Neural progenitor cell (in vitro differentiated cells): ENCODE measurements at regions not wholly inside any gene's neighbourhood (a gene's known extent, or its start where the extent isn't known, plus 50 kb on each side); places are given as distances from the start of the nearest gene placed in this dataset.
A peak's percentile ranks its signal among the peaks of the same experiment; 100 is the strongest.

Experiments
- DNase-seq: peaks from one replicate; pipeline ENCODE4 v3.0.0-alpha.2; 2016; ENCODE audit warnings: low spot score
- H2AFZ ChIP-seq: fragments of 200-600 bp; sonication (generic); replicated peaks from 2 replicates; pipeline ENCODE4 v1.6.1; 2016; ENCODE audit warnings: antibody characterized with exemption
- H3F3A ChIP-seq: fragments of 200-600 bp; sonication (generic); 2 replicates; pipeline ENCODE4 v1.6.1; 2016; ENCODE audit warnings: antibody characterized with exemption, low read depth
- H3K27ac ChIP-seq: fragments of 200-600 bp; sonication (generic); 2 replicates; pipeline ENCODE4 v1.5.1; 2016; ENCODE audit warnings: mild to moderate bottlenecking
- H3K27me3 ChIP-seq: fragments of 200-600 bp; sonication (generic); 2 replicates; pipeline ENCODE4 v1.6.1; 2016; ENCODE audit warnings: mild to moderate bottlenecking, moderate library complexity
- H3K36me3 ChIP-seq: fragments of 200-600 bp; sonication (generic); 2 replicates; pipeline ENCODE4 v1.5.1; 2016
- H3K4me1 ChIP-seq: fragments of 200-600 bp; sonication (generic); 2 replicates; pipeline ENCODE4 v1.6.1; 2016; ENCODE audit warnings: mixed run types
- H3K4me2 ChIP-seq: fragments of 200-600 bp; sonication (generic); 2 replicates; pipeline ENCODE4 v1.6.1; 2016
- H3K4me3 ChIP-seq: fragments of 200-600 bp; sonication (generic); 2 replicates; pipeline ENCODE4 v1.5.1; 2016
- H3K79me2 ChIP-seq: fragments of 200-600 bp; sonication (generic); 2 replicates; pipeline ENCODE4 v1.6.1; 2016; ENCODE audit warnings: low read depth
- H3K9ac ChIP-seq: fragments of 200-600 bp; sonication (generic); 2 replicates; pipeline ENCODE4 v1.6.1; 2016
- H3K9me3 ChIP-seq: fragments of 200-600 bp; sonication (generic); 2 replicates; pipeline ENCODE4 v1.5.1; 2016; ENCODE audit warnings: low read depth
- H4K20me1 ChIP-seq: fragments of 200-600 bp; sonication (generic); 2 replicates; pipeline ENCODE4 v1.6.1; 2016; ENCODE audit warnings: low read depth
- H3K27ac Mint-ChIP-seq: 3 replicates; pipeline ENCODE4 v1.8.0; 2021; ENCODE audit warnings: mixed read lengths
- H3K27me3 Mint-ChIP-seq: 2 replicates; pipeline ENCODE4 v1.8.0; 2022; ENCODE audit warnings: low read depth, mild to moderate bottlenecking, inconsistent platforms, moderate library complexity, mixed read lengths; ENCODE audit not compliant: insufficient read depth
- H3K36me3 Mint-ChIP-seq: 3 replicates; pipeline ENCODE4 v1.8.0; 2021; ENCODE audit warnings: mixed read lengths
- H3K4me1 Mint-ChIP-seq: 3 replicates; pipeline ENCODE4 v1.8.0; 2021; ENCODE audit warnings: mixed read lengths
- H3K4me3 Mint-ChIP-seq: 3 replicates; pipeline ENCODE4 v1.8.0; 2021; ENCODE audit warnings: mild to moderate bottlenecking, moderate library complexity, mixed read lengths
- H3K9me3 Mint-ChIP-seq: 3 replicates; pipeline ENCODE4 v1.8.0; 2020; ENCODE audit warnings: mixed read lengths
- CTCF ChIP-seq: fragments of 200-600 bp; sonication (generic); IDR thresholded peaks from 2 replicates; pipeline ENCODE4 v1.5.1; 2017; ENCODE audit warnings: antibody characterized with exemption, mild to moderate bottlenecking
- EZH2 ChIP-seq: fragments of 200-600 bp; sonication (generic); IDR thresholded peaks from 2 replicates; pipeline ENCODE4 v1.6.1; 2017; ENCODE audit warnings: antibody characterized with exemption, mild to moderate bottlenecking, moderate library complexity
- EZH2phosphoT487 ChIP-seq: fragments of 200-600 bp; sonication (generic); IDR thresholded peaks from 2 replicates; pipeline ENCODE4 v1.6.1; 2017; ENCODE audit warnings: antibody characterized with exemption

GRCh38 chr9:26754509-26755164, 138.0 kb downstream of the CAAP1 start:
- Histone ChIP-seq H3K79me2 (no peaks in the 10 kb centered on the region), H3K4me1 (peaks cover 26% of the 10 kb centered on the region), H3K27ac (no peak overlapping the region), H2AFZ (peak overlapping the region; percentile 18), H3F3A (peaks cover 20% of the 10 kb centered on the region), H4K20me1 (no peaks in the 10 kb centered on the region), H3K36me3 (no peaks in the 10 kb centered on the region), H3K27me3 (no peaks in the 10 kb centered on the region), H3K4me3 (no peak overlapping the region), H3K9me3 (no peaks in the 10 kb centered on the region), H3K4me2 (peak overlapping the region; percentile 40), H3K9ac (no peak overlapping the region)
- Mint-ChIP-seq H3K4me3 (no peak overlapping the region), H3K9me3 (no peaks in the 10 kb centered on the region), H3K27me3 (peaks cover 2% of the 10 kb centered on the region), H3K27ac (peak overlapping the region; percentile 62), H3K36me3 (peaks cover 2% of the 10 kb centered on the region), H3K4me1 (peaks cover 32% of the 10 kb centered on the region)
- TF ChIP-seq EZH2phosphoT487 (no peak), EZH2 (no peak), CTCF (no peak)
- no peak for DNase-seq

GRCh38 chr9:26753971-26754370, 138.6 kb downstream of the CAAP1 start:
- H3K36me3 Mint-ChIP-seq: peaks cover 2% of the 10 kb centered on the region
- no peak for TF ChIP-seq CTCF
- TF ChIP-seq EZH2: no peak
- no peak for TF ChIP-seq EZH2phosphoT487
- peaks cover 32% of the 10 kb centered on the region for H3K4me1 Mint-ChIP-seq
- Histone ChIP-seq H3K4me3 (no peak overlapping the region), H3K36me3 (no peaks in the 10 kb centered on the region), H3K27ac (peak overlapping the region; percentile 41), H3K9me3 (no peaks in the 10 kb centered on the region), H3K9ac (no peak overlapping the region), H4K20me1 (no peaks in the 10 kb centered on the region), H3K4me2 (peak overlapping the region; percentile 40), H3K4me1 (peaks cover 26% of the 10 kb centered on the region), H3F3A (peaks cover 20% of the 10 kb centered on the region), H3K27me3 (no peaks in the 10 kb centered on the region), H2AFZ (no peak overlapping the region), H3K79me2 (no peaks in the 10 kb centered on the region)
- no peak overlapping the region for H3K27ac Mint-ChIP-seq
- H3K27me3 Mint-ChIP-seq: peaks cover 2% of the 10 kb centered on the region
- DNase-seq: peak; percentile 51
- H3K4me3 Mint-ChIP-seq: no peak overlapping the region
- H3K9me3 Mint-ChIP-seq: no peaks in the 10 kb centered on the region

DNA sequence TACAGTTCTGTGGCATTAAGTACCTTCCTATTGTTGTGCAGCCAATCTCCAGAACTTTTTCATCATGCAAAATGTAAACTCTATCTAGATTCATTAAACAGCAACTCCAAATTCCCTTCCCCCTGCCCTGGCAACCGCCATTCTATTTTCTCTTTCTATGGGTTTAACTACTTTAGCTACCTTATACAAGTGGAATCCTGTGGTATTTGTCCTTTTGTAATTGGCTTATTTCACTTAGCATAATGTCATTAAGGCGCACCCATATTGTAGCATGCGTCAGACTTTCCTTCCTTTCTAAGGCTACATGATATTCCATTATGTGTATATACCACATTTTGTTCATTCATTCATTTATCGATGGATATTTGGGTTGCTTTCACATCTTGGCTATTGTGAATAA, 142.4 kb downstream of the CAAP1 start:
- Mint-ChIP-seq H3K36me3 (peaks cover 2% of the 10 kb centered on the region), H3K4me1 (peaks cover 35% of the 10 kb centered on the region), H3K9me3 (no peaks in the 10 kb centered on the region), H3K27ac (no peak overlapping the region), H3K4me3 (no peak overlapping the region), H3K27me3 (peaks cover 2% of the 10 kb centered on the region)
- H3K36me3 ChIP-seq: no peaks in the 10 kb centered on the region
- H3K4me3 ChIP-seq: no peak overlapping the region
- no peak overlapping the region for H3K4me2 ChIP-seq
- peaks cover 20% of the 10 kb centered on the region for H3F3A ChIP-seq
- H3K27me3 ChIP-seq: no peaks in the 10 kb centered on the region
- H3K79me2 ChIP-seq: no peaks in the 10 kb centered on the region
- no peak overlapping the region for H2AFZ ChIP-seq
- H3K9me3 ChIP-seq: no peaks in the 10 kb centered on the region
- TF ChIP-seq CTCF (no peak), EZH2phosphoT487 (no peak), EZH2 (no peak)
- no peak overlapping the region for H3K9ac ChIP-seq
- no peaks in the 10 kb centered on the region for H4K20me1 ChIP-seq
- H3K4me1 ChIP-seq: peaks cover 20% of the 10 kb centered on the region
- DNase-seq: no peak
- no peak overlapping the region for H3K27ac ChIP-seq
